GM12878 (cell line): ENCODE measurements at regions not wholly inside any gene's neighbourhood (a gene's known extent, or its start where the extent isn't known, plus 50 kb on each side); places are given as distances from the start of the nearest gene placed in this dataset.

Experiments used
- ATAC-seq: fragments of 200-7000 bp; cut with Tn5 transposase; 3 replicates; pipeline ENCODE4 v1.9.1; 2020; ENCODE audit warnings: mild to moderate bottlenecking, moderate library complexity
- BruUV-seq: library from RNA; stranded (reverse); fragments of 400-500 nt; replicated peaks from 2 replicates; lab custom pipeline; 2021; lab: Mats Ljungman, UMichigan
- CTCF ChIA-PET: fragments of 300-600 bp; sonication (Branson Sonifier 250); formaldehyde crosslinking; extraction: SDS; loops from one replicate; lab custom pipeline; 2021; ENCODE audit warnings: inconsistent platforms; lab: Yijun Ruan, JAX
- POLR2A ChIA-PET: fragments of 350-600 bp; formaldehyde crosslinking; extraction: SDS; loops from one replicate; lab custom pipeline; 2021; ENCODE audit warnings: inconsistent platforms; lab: Charles Lee
- RAD21 ChIA-PET: fragments of 300-600 bp; sonication (Branson Sonifier 250); formaldehyde crosslinking; loops from one replicate; lab custom pipeline; 2023; ENCODE audit warnings: antibody characterized with exemption; ENCODE audit not compliant: unreplicated experiment; lab: Charles Lee
- SMC1A ChIA-PET: fragments of 300-600 bp; sonication (Branson Sonifier 250); formaldehyde crosslinking; loops from one replicate; lab custom pipeline; 2023; ENCODE audit not compliant: unreplicated experiment, uncharacterized antibody; lab: Charles Lee
- DNase-seq: peaks from one replicate; pipeline ENCODE4 v3.0.0-alpha.2; 2011; ENCODE audit warnings: low read depth, low spot score
- FAIRE-seq: peaks from 3 replicates; lab custom pipeline; 2011; peaks lifted over from hg19 to GRCh38; lab: Jason Lieb, UNC
- H2AFZ ChIP-seq: 2 replicates; pipeline ENCODE4 v1.6.0; 2011; ENCODE audit warnings: low read depth, low read length, control low read depth; ENCODE audit not compliant: control insufficient read depth
- H3K27ac ChIP-seq: 2 replicates; pipeline ENCODE4 v1.5.1; 2011; ENCODE audit warnings: control low read depth; ENCODE audit not compliant: control insufficient read depth, insufficient read depth
- H3K27me3 ChIP-seq, 2 experiments: replicated peaks in 1 of 2; 2 replicates each; pipeline versions ENCODE4 v1.6.0 to v1.6.1; 2011; ENCODE audit warnings: low read length in 1 of 2; ENCODE audit not compliant: control insufficient read depth in 2 of 2, insufficient read depth in 2 of 2
- H3K36me3 ChIP-seq, 2 experiments: 2 replicates each; pipeline ENCODE4 v1.5.1; 2011; ENCODE audit warnings: low read length in 1 of 2; ENCODE audit not compliant: control insufficient read depth in 2 of 2, insufficient read depth in 2 of 2
- H3K4me1 ChIP-seq: 2 replicates; pipeline ENCODE4 v1.6.1; 2011; ENCODE audit warnings: mild to moderate bottlenecking, low read length, moderate library complexity, mixed read lengths; ENCODE audit not compliant: control insufficient read depth, insufficient read depth
- H3K4me2 ChIP-seq: 2 replicates; pipeline ENCODE4 v1.6.0; 2011; ENCODE audit warnings: control low read depth; ENCODE audit not compliant: control insufficient read depth, insufficient read depth
- H3K4me3 ChIP-seq: fragments of 200-600 bp; sonication (generic); 2 replicates; pipeline ENCODE4 v1.5.1; 2016
- H3K79me2 ChIP-seq: 2 replicates; pipeline ENCODE4 v1.6.0; 2011; ENCODE audit warnings: low read length; ENCODE audit not compliant: control insufficient read depth, insufficient read depth
- H3K9ac ChIP-seq: 2 replicates; pipeline ENCODE4 v1.8.0; 2011; ENCODE audit warnings: low read length, control low read depth, mixed read lengths; ENCODE audit not compliant: control insufficient read depth, insufficient read depth
- H3K9me3 ChIP-seq: replicated peaks from 3 replicates; pipeline ENCODE4 v1.5.1; 2011; ENCODE audit warnings: mild to moderate bottlenecking, low read length; ENCODE audit not compliant: control insufficient read depth, insufficient read depth
- H4K20me1 ChIP-seq: 2 replicates; pipeline ENCODE4 v1.6.0; 2011; ENCODE audit not compliant: control insufficient read depth, insufficient read depth
- CBFB ChIP-seq: IDR thresholded peaks from 2 replicates; pipeline ENCODE4 v1.6.1; 2016; ENCODE audit warnings: antibody characterized with exemption, low read depth
- ELK1 ChIP-seq: IDR thresholded peaks from 2 replicates; pipeline ENCODE4 v1.6.1; 2012; ENCODE audit warnings: low read depth, low read length, improper control_type of control experiment
- IKZF2 ChIP-seq, 2 experiments: fragments of 450-650 bp; IDR thresholded peaks; 2 replicates each; pipeline ENCODE4 v1.6.1; 2017; ENCODE audit warnings: mild to moderate bottlenecking in 2 of 2, moderate library complexity in 2 of 2
- JUNB ChIP-seq: IDR thresholded peaks from 2 replicates; pipeline ENCODE4 v1.6.1; 2016; ENCODE audit warnings: antibody characterized with exemption, mild to moderate bottlenecking
- NFYA ChIP-seq: IDR thresholded peaks from 2 replicates; pipeline ENCODE4 v1.6.1; 2011; ENCODE audit warnings: low read depth, mild to moderate bottlenecking, low read length, improper control_type of control experiment, borderline replicate concordance
- NR2C1 ChIP-seq: fragments of 450-650 bp; IDR thresholded peaks from 2 replicates; pipeline ENCODE4 v1.6.1; 2017; ENCODE audit warnings: antibody characterized with exemption, mild to moderate bottlenecking, moderate library complexity
- NR2F1 ChIP-seq: fragments of 450-650 bp; conservative IDR thresholded peaks from 2 replicates; pipeline ENCODE4 v1.6.1; 2017; ENCODE audit warnings: mild to moderate bottlenecking
- POLR2AphosphoS2 ChIP-seq: IDR thresholded peaks from 2 replicates; pipeline ENCODE4 v1.6.1; 2011; ENCODE audit warnings: low read depth, mild to moderate bottlenecking, low read length, improper control_type of control experiment, moderate library complexity
- POLR2AphosphoS5 ChIP-seq: IDR thresholded peaks from 2 replicates; pipeline ENCODE4 v1.6.1; 2011; ENCODE audit warnings: mild to moderate bottlenecking, low read length, inconsistent platforms
- POU2F2 ChIP-seq: IDR thresholded peaks from 3 replicates; pipeline ENCODE4 v1.6.1; 2011; ENCODE audit warnings: low read depth, mild to moderate bottlenecking, low read length, borderline replicate concordance
- RAD21 ChIP-seq: IDR thresholded peaks from 2 replicates; pipeline ENCODE4 v1.6.1; 2011; ENCODE audit warnings: mild to moderate bottlenecking, low read depth, low read length, moderate library complexity; ENCODE audit not compliant: insufficient read depth
- RBBP5 ChIP-seq: fragments of 200-600 bp; sonication (generic); conservative IDR thresholded peaks from 2 replicates; pipeline ENCODE4 v1.6.1; 2016
- REST ChIP-seq: IDR thresholded peaks from 2 replicates; pipeline ENCODE4 v1.6.1; 2012; ENCODE audit warnings: mild to moderate bottlenecking, low read depth, low read length
- SP1 ChIP-seq: IDR thresholded peaks from one replicate; pipeline ENCODE4 v1.6.1; 2011; ENCODE audit warnings: low read depth, low read length
- YY1 ChIP-seq: IDR thresholded peaks from 2 replicates; pipeline ENCODE4 v1.6.1; 2011; ENCODE audit warnings: low read depth, mild to moderate bottlenecking, low read length
- ZBED1 ChIP-seq: IDR thresholded peaks from 2 replicates; pipeline ENCODE4 v1.6.1; 2016; ENCODE audit warnings: borderline replicate concordance
- ZZZ3 ChIP-seq: IDR thresholded peaks from 2 replicates; pipeline ENCODE4 v1.6.1; 2011; ENCODE audit warnings: low read depth; ENCODE audit not compliant: control insufficient read depth, insufficient read length
- WGBS: methylation state at CpG from one replicate; pipeline ENCODE4 v1.1.6; 2016; ENCODE audit warnings: low lambda C conversion rate; ENCODE audit not compliant: insufficient replicate concordance, insufficient coverage; ENCODE audit errors: missing lambda C conversion rate; 5-methylcytosine and 5-hydroxymethylcytosine counted together
- in situ Hi-C: fragments of 300-500 bp; cut with MboI; formaldehyde crosslinking; loops from 9 replicates; pipeline ENCODE4 v1.14.3; 2018; ENCODE audit warnings: mixed read lengths
- intact Hi-C: fragments of 100-400 bp; cut with micrococcal nuclease; formaldehyde crosslinking; loops from one replicate; pipeline ENCODE4 v1.14.2; 2022; ENCODE audit not compliant: unreplicated experiment

GRCh38 chr19:30864391-30865215, 484.6 kb downstream of the TSHZ3 start (continued):
- TF ChIP-seq REST (no peak), ZBED1 (no peak), IKZF2 (IDR thresholded peaks at IDR 0.05) (no peak), POLR2AphosphoS5 (no peak), SP1 (no peak)

GRCh38 chr19:30862876-30863275, 486.4 kb downstream of the TSHZ3 start:
- no peak overlapping the region for H2AFZ ChIP-seq
- FAIRE-seq (no peak), ATAC-seq (no peak), DNase-seq (no peak)
- no peak overlapping the region for H3K9ac ChIP-seq
- no peaks in the 10 kb centered on the region for H3K4me1 ChIP-seq
- ChIA-PET RAD21 (no interaction called here), POLR2A (no interaction called here), CTCF (no interaction called here), SMC1A (no interaction called here)
- H3K4me2 ChIP-seq: no peak overlapping the region
- H3K79me2 ChIP-seq: no peaks in the 10 kb centered on the region
- intact Hi-C loops: no loop called here
- no peak overlapping the region for H3K27ac ChIP-seq
- no TSS peak for BruUV-seq
- no peaks in the 10 kb centered on the region; the same call in 2 of the 3 replicates for H3K9me3 ChIP-seq
- no peaks in the 10 kb centered on the region for H3K27me3 ChIP-seq
- TF ChIP-seq POU2F2: no peak
- no peak for TF ChIP-seq CBFB
- TF ChIP-seq RBBP5: no peak
- TF ChIP-seq NFYA: no peak
- TF ChIP-seq ZZZ3: no peak
- no peak for TF ChIP-seq ELK1
- no peak for TF ChIP-seq POLR2AphosphoS2
- TF ChIP-seq YY1: no peak
- TF ChIP-seq RAD21: no peak
- no peak for TF ChIP-seq NR2C1
- no peak for TF ChIP-seq JUNB
- no peak for TF ChIP-seq NR2F1
- no peaks in the 10 kb centered on the region for H3K36me3 ChIP-seq
- no peaks in the 10 kb centered on the region for H4K20me1 ChIP-seq
- in situ Hi-C loops: no loop called here
- no peak overlapping the region for H3K4me3 ChIP-seq
- WGBS: 38% methylated on average over 19 of the region's 19 CpGs
